Pancreas (tissue), 10 donors: ENCODE measurements at regions not wholly inside any gene's neighbourhood (a gene's known extent, or its start where the extent isn't known, plus 50 kb on each side); places are given as distances from the start of the nearest gene placed in this dataset.

Experiments
- ATAC-seq, 4 donors: fragments of 200-7000 bp; cut with Tn5 transposase; one replicate each; pipeline versions ENCODE4 v1.8.0 to v1.9.1; 2020; ENCODE audit warnings: mild to moderate bottlenecking in 4 of 4, moderate library complexity in 4 of 4
- DNase-seq, 6 donors: peaks; one replicate each; pipeline ENCODE4 v3.0.0-alpha.2; 2020
- FAIRE-seq: peaks from 2 replicates; lab custom pipeline; 2012; peaks lifted over from hg19 to GRCh38; lab: Jason Lieb, UNC
- H3K27ac ChIP-seq, 4 donors: fragments of 200-600 bp; sonication (generic); 1 replicate in 3 of 4; 2 replicates in 1 of 4; pipeline versions ENCODE4 v1.5.0 to v1.8.0; 2020
- H3K27me3 ChIP-seq, 4 donors: fragments of 200-600 bp; one replicate each; pipeline ENCODE4 v1.8.0; 2021
- H3K36me3 ChIP-seq, 3 donors: fragments of 200-600 bp; sonication (generic) in 1 of 3; one replicate each; pipeline versions ENCODE4 v1.5.0 to v1.8.0; 2020 to 2021
- H3K4me1 ChIP-seq, 3 donors: fragments of 200-600 bp; one replicate each; pipeline ENCODE4 v1.8.0; 2021
- H3K4me3 ChIP-seq, 4 donors: fragments of 200-600 bp; sonication (generic) in 2 of 4; one replicate each; pipeline versions ENCODE4 v1.5.0 to v1.8.0; 2020 to 2021
- H3K9me3 ChIP-seq, 4 donors: fragments of 200-600 bp; one replicate each; pipeline ENCODE4 v1.8.0; 2021
- CTCF ChIP-seq, 4 donors: fragments of 200-600 bp; sonication (generic) in 3 of 4; IDR thresholded peaks; one replicate each; pipeline versions ENCODE4 v1.5.0 to v1.8.0; 2021; ENCODE audit warnings: antibody characterized with exemption in 4 of 4
- whole genome bisulfite sequencing, 2 donors: extraction: QIAGEN DNeasy Blood & Tissue Kit; methylation state at CpG; one replicate each; pipeline ENCODE4 v1.1.7; 2013; 5-methylcytosine and 5-hydroxymethylcytosine counted together
- intact Hi-C, 3 donors: fragments of 100-400 bp; cut with DNase I; formaldehyde crosslinking; loops; one replicate each; pipeline versions ENCODE4 v1.11.1 to v1.14.2; 2022
- donor health status: healthy with polysubstance abuse.
- donor health status: DM: no; HTN: no; CAD: no; lungs with moderate emphysema.
- donor health status: DM: no; HTN: no; CAD: no.
- donor health status: control.
- donor health status: control.
- donor health status: Bipolar disorder and iron deficiency.
- donor health status: DM: yes; HTN: yes; CAD: no.
- donor health status: DM: no; HTN: no; CAD: no.
- donor health status: DM: no; HTN: no; CAD: no.
- donor health status: DM: yes; HTN: yes; CAD: no.

GRCh38 chr13:99126821-99127220 is 73.8 kb upstream of the UBAC2 start:
- no peaks in the 10 kb centered on the region for H3K9me3 ChIP-seq
- no peak for TF ChIP-seq CTCF (IDR thresholded peaks at IDR 0.05)
- intact Hi-C loops: no loop called here
- no peaks in the 10 kb centered on the region for H3K27me3 ChIP-seq
- no peak for ATAC-seq
- WGBS, 2 donors: 38 to 74% methylated on average over 2 of the region's 2 CpGs
- no peak overlapping the region for H3K27ac ChIP-seq
- no peak for FAIRE-seq
- no peaks in the 10 kb centered on the region for H3K36me3 ChIP-seq
- no peaks in the 10 kb centered on the region for H3K4me1 ChIP-seq
- no peak for DNase-seq
- no peak overlapping the region for H3K4me3 ChIP-seq

GRCh38 chr13:99129050-99129449 is 71.6 kb upstream of the UBAC2 start:
- FAIRE-seq (no peak), ATAC-seq (no peak), DNase-seq (no peak)
- intact Hi-C loops: no loop called here
- no peaks in the 10 kb centered on the region for H3K36me3 ChIP-seq
- no peaks in the 10 kb centered on the region for H3K27me3 ChIP-seq
- no peak overlapping the region for H3K27ac ChIP-seq
- no peak overlapping the region for H3K4me3 ChIP-seq
- H3K4me1 ChIP-seq: no peaks in the 10 kb centered on the region
- H3K9me3 ChIP-seq: no peaks in the 10 kb centered on the region
- WGBS, 2 donors: 71% methylated on average over 2 of the region's 2 CpGs
- no peak for TF ChIP-seq CTCF (IDR thresholded peaks at IDR 0.05)

GRCh38 chr13:99129951-99130350 is 70.7 kb upstream of the UBAC2 start:
- no peak for DNase-seq
- no peak for TF ChIP-seq CTCF (IDR thresholded peaks at IDR 0.05)
- Histone ChIP-seq H3K4me1 (no peaks in the 10 kb centered on the region), H3K4me3 (no peak overlapping the region), H3K27me3 (no peaks in the 10 kb centered on the region), H3K36me3 (no peaks in the 10 kb centered on the region), H3K9me3 (no peaks in the 10 kb centered on the region), H3K27ac (no peak overlapping the region)
- intact Hi-C loops: no loop called here
- no peak for ATAC-seq
- no peak for FAIRE-seq
- WGBS, 2 donors: 94 to 95% methylated on average over 7 of the region's 7 CpGs

- Histone ChIP-seq H3K9me3 (no peaks in the 10 kb centered on the region), H3K27ac (no peak overlapping the region), H3K27me3 (no peaks in the 10 kb centered on the region), H3K4me3 (no peak overlapping the region), H3K4me1 (no peaks in the 10 kb centered on the region), H3K36me3 (no peaks in the 10 kb centered on the region)
- 84 to 95% methylated on average over 4 of the region's 4 CpGs for WGBS, 2 donors
- TF ChIP-seq CTCF (IDR thresholded peaks at IDR 0.05): no peak
- DNase-seq (no peak), FAIRE-seq (no peak), ATAC-seq (no peak)
- intact Hi-C loops: no loop called here
These were observed 69.2 kb upstream of the UBAC2 start for GRCh38 chr13:99131410-99131809.

GRCh38 chr13:99132295-99132835 is 68.3 kb upstream of the UBAC2 start:
- no peaks in the 10 kb centered on the region for H3K9me3 ChIP-seq
- no peak overlapping the region for H3K4me3 ChIP-seq
- H3K4me1 ChIP-seq: no peaks in the 10 kb centered on the region
- DNase-seq (no peak), ATAC-seq (no peak), FAIRE-seq (no peak)
- intact Hi-C loops: no loop called here
- no peaks in the 10 kb centered on the region for H3K36me3 ChIP-seq
- H3K27ac ChIP-seq: no peak overlapping the region
- no peak for TF ChIP-seq CTCF (IDR thresholded peaks at IDR 0.05)
- H3K27me3 ChIP-seq: no peaks in the 10 kb centered on the region
